Stimulated activated CD8-positive, alpha-beta memory T cell treated with anti-CD3 and anti-CD28 coated beads, Interleukin-7, amount 100 ng/mL, for 1 hour (primary cell): ENCODE measurements at regions not wholly inside any gene's neighbourhood (a gene's known extent, or its start where the extent isn't known, plus 50 kb on each side); places are given as distances from the start of the nearest gene placed in this dataset.
"Not testable (repeated sequence)": the region's sequence is repeated elsewhere in the genome, so short reads cannot be mapped to it uniquely, and the experiment has no call there.

Source experiments
- DNase-seq, 2 donors: peaks; one replicate each; pipeline ENCODE4 v3.0.0-alpha.2; 2020; ENCODE audit warnings: low read depth in 2 of 2

GRCh38 chr6:80508885-80509630, 402.6 kb downstream of the BCKDHB start:
- DNase-seq: no peak

- DNase-seq: no peak
Observed at GRCh38 chr6:80504882-80505281, 398.4 kb downstream of the BCKDHB start.

- DNase-seq: no peak
Observed at GRCh38 chr6:80503660-80504059, 397.2 kb downstream of the BCKDHB start.

- DNase-seq: no peak
Observed at GRCh38 chr6:80502871-80503270, 396.4 kb downstream of the BCKDHB start.

- no peak for DNase-seq
Observed at GRCh38 chr6:80501636-80502035, 395.2 kb downstream of the BCKDHB start.

- DNase-seq: not testable (repeated sequence)
Observed at GRCh38 chr6:80497696-80498486, 391.4 kb downstream of the BCKDHB start.

GRCh38 chr6:80489911-80490635, 383.6 kb downstream of the BCKDHB start:
- no peak for DNase-seq

- DNase-seq: no peak
Observed at GRCh38 chr6:80488190-80488589, 381.7 kb downstream of the BCKDHB start.

GRCh38 chr6:80485494-80485893, 379.0 kb downstream of the BCKDHB start:
- DNase-seq: not testable (repeated sequence)

- DNase-seq: no peak
Observed at GRCh38 chr6:80482056-80482455, 375.6 kb downstream of the BCKDHB start.

GRCh38 chr6:80480421-80481157, 374.1 kb downstream of the BCKDHB start:
- DNase-seq: no peak

- DNase-seq: no peak
Observed at GRCh38 chr6:80478030-80478429, 371.6 kb downstream of the BCKDHB start.

GRCh38 chr6:80477591-80477990, 371.1 kb downstream of the BCKDHB start:
- DNase-seq: no peak

GRCh38 chr6:80472271-80472670, 365.8 kb downstream of the BCKDHB start:
- DNase-seq: no peak

GRCh38 chr6:80469977-80470376, 363.5 kb downstream of the BCKDHB start:
- DNase-seq: no peak

GRCh38 chr6:80468398-80468797, 361.9 kb downstream of the BCKDHB start:
- DNase-seq: no peak

GRCh38 chr6:80467408-80467807, 360.9 kb downstream of the BCKDHB start:
- no peak for DNase-seq

- no peak for DNase-seq
Observed at GRCh38 chr6:80466981-80467380, 360.5 kb downstream of the BCKDHB start.

GRCh38 chr6:80465513-80465912, 359.0 kb downstream of the BCKDHB start:
- no peak for DNase-seq

GRCh38 chr6:80464901-80465300, 358.4 kb downstream of the BCKDHB start:
- no peak for DNase-seq

GRCh38 chr6:80463197-80463596, 356.7 kb downstream of the BCKDHB start:
- DNase-seq: no peak
